ENCODE measurements at regions not wholly inside any gene's neighbourhood (a gene's known extent, or its start where the extent isn't known, plus 50 kb on each side); places are given as distances from the start of the nearest gene placed in this dataset.

DNA sequence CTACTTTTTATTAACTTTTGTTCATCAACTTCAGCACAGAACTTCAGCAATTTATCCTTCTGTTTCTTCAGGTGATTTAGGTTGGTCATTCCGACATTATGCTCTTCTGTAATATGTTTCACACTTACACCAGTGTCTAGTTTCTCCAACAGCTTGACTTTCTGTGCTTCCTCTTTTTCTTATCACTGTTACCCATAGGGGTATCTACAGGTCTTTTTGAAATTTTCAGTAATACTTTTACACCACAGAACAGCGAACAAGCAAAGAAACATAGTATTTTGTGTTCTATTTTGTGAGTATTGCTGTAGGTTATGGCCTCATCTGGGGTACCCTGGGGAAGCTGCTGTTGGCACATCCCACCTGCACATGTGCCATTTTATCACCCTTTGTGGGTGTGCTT lies 260.7 kb downstream of the NSUN3 start:
- DNase-seq (ENCODE audit: low read depth) = no peak
- TF ChIP-seq, protein P1, sequence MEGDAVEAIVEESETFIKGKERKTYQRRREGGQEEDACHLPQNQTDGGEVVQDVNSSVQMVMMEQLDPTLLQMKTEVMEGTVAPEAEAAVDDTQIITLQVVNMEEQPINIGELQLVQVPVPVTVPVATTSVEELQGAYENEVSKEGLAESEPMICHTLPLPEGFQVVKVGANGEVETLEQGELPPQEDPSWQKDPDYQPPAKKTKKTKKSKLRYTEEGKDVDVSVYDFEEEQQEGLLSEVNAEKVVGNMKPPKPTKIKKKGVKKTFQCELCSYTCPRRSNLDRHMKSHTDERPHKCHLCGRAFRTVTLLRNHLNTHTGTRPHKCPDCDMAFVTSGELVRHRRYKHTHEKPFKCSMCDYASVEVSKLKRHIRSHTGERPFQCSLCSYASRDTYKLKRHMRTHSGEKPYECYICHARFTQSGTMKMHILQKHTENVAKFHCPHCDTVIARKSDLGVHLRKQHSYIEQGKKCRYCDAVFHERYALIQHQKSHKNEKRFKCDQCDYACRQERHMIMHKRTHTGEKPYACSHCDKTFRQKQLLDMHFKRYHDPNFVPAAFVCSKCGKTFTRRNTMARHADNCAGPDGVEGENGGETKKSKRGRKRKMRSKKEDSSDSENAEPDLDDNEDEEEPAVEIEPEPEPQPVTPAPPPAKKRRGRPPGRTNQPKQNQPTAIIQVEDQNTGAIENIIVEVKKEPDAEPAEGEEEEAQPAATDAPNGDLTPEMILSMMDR (IDR thresholded peaks at IDR 0.05; ENCODE audit: low read depth, low read length, missing control alignments) = no peak
- in situ Hi-C loops (cut with HindIII; ENCODE audit: low sequenced_read_pairs) = no loop called here

DNA sequence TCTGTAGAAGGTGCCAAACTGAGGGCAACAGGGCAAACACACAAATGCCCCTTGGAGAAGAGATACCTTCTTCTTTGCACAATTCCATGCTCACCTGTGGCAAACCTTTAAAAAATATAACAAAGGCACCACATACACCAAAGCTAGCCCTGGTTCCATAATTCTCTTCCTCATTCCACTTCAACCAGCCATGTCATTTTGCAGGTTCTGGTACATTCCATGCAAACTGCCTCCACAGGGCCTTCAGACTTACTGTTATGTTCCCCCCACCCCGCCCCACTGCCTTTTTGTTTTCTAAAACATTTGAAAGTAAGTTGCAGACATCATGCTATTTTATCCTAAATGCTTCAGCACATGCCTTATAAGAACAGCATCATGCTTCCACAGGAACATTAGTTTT lies 269.0 kb downstream of the NSUN3 start:
- in situ Hi-C loops (cut with HindIII; ENCODE audit: low sequenced_read_pairs) = no loop called here
- no peak overlapping the region for H3K4me3 ChIP-seq (ENCODE audit: low read depth, low read length)
- no peak for DNase-seq (ENCODE audit: low read depth)
- TF ChIP-seq, protein P1 (IDR thresholded peaks at IDR 0.05; ENCODE audit: low read depth, low read length, missing control alignments) = no peak

More for the DNA sequence above, 260.7 kb downstream of the NSUN3 start:
- H3K4me3 ChIP-seq (ENCODE audit: low read depth, low read length) = no peak overlapping the region

DNA sequence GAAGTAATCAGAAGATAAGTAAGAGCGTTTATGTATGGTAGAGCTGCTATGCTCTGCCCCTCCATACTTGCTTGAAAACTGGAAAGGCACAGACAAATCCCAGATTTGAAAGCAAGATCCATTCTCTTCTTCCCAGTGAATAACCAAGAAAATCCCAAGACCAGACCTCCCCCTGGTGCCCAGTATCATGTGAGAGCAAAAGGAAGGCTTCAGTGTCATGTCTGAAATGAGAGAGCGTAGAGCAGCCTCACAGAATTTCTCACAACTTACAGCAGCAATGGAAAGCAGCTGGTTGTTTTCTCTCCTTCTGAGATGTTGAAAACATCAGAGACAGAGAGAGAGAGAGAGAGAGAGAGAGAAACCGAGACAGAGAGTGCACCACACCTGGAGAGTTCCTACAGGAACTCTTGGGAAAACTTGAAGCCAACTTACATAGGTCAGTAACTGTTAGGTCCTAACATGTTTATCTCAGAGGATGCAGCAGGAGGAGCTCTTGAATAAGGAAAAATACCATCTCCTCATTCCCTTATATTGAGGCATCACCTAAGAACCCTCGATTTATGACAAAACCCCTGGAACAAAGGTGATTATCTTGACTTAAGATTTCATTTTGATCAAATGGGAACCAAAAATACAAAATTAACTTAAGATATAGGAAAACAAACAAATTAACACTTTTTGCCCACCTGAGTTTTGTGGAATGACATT lies 273.3 kb downstream of the NSUN3 start:
- DNase-seq (ENCODE audit: low read depth) = peak; percentile 56
- TF ChIP-seq, protein P1 (IDR thresholded peaks at IDR 0.05; ENCODE audit: low read depth, low read length, missing control alignments) = peak; percentile 63
- in situ Hi-C loops (cut with HindIII; ENCODE audit: low sequenced_read_pairs) = no loop called here
- H3K4me3 ChIP-seq (ENCODE audit: low read depth, low read length) = no peak overlapping the region

DNA sequence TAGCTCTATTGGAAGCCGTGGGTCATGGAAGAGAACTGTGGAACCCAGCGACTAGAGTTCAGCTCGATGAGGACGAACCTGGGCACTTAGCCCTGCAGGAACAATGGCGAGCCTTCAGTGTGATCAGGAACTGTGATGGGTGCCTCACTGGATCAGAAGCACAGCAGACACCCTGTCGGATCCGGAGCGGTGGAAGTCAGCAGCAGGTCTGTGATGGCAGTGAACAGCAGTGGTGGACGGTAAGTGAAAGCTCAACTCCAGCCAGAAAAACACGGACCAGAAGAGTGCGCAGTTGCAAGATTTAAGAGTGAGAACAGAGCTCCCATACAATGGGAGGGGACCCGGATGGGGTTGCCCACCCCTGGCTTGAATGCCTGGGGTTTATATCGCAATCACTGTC lies 282.2 kb downstream of the NSUN3 start:
- in situ Hi-C loops (cut with HindIII; ENCODE audit: low sequenced_read_pairs) = no loop called here
- DNase-seq (ENCODE audit: low read depth) = no peak

DNA sequence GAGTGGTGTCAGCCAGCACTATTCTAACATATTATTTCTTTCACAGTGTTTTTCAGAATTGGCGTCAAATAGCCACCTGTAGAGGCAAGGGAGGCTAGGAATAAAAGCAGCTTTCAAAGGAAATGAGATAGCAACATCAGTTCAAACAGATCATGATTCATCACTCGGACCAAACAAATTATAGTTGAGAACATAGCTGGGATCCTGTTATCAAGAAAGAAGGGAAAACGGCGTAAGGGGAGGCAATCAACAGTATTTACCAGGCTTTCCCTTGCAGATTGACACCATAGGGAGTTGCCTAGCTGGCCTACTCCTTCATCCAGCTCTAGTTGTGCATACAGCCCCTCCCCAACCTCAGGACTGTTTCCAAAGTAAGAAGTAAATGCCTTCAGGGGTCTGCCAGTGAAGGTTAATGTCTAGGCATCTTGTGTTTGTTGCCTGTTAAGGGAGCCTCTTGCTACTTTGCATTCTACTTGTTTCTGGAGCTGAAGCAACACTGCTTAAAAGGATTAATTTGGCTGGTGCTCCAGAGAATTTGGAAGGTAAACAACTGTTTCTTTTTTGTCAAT lies 286.5 kb downstream of the NSUN3 start:
- in situ Hi-C loops (cut with HindIII; ENCODE audit: low sequenced_read_pairs) = no loop called here
- TF ChIP-seq, protein P1 (IDR thresholded peaks at IDR 0.05; ENCODE audit: low read depth, low read length, missing control alignments) = no peak

More for the DNA sequence above, 282.2 kb downstream of the NSUN3 start:
- no peak overlapping the region for H3K4me3 ChIP-seq (ENCODE audit: low read depth, low read length)
- TF ChIP-seq, protein P1 (IDR thresholded peaks at IDR 0.05; ENCODE audit: low read depth, low read length, missing control alignments) = no peak

DNA sequence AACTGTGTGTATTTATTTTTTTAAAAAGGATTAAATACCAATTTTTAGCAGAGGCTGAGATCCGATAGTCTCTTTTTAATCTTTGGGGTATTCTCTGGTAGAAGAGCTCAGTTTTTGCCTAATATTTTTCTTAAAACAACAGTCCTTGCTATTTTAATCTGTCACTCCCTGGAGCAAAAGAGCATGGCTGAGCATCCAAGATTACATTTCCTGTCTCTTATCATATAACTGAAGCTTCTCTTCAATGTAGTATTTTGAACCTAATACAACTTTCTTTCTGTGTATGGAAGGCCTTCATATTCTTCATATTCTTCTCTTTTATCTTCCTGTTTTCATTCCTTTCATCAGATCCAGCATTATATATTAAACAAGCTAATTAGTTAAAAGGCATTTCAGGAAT lies 293.7 kb downstream of the NSUN3 start:
- TF ChIP-seq, protein P1 (IDR thresholded peaks at IDR 0.05; ENCODE audit: low read depth, low read length, missing control alignments) = no peak
- in situ Hi-C loops (cut with HindIII; ENCODE audit: low sequenced_read_pairs) = loop anchor here (10.0 kb wide), 1 partner anchor 58 kb away; no protein-coding TSS in a partner anchor

More for the DNA sequence above, 286.5 kb downstream of the NSUN3 start:
- H3K4me3 ChIP-seq (ENCODE audit: low read depth, low read length) = no peak overlapping the region
- no peak for DNase-seq (ENCODE audit: low read depth)

More for the DNA sequence above, 293.7 kb downstream of the NSUN3 start:
- H3K4me3 ChIP-seq (ENCODE audit: low read depth, low read length) = no peak overlapping the region
- no peak for DNase-seq (ENCODE audit: low read depth)

Data from astrocyte of the cerebellum (primary cell).